ENCODE measurements at regions not wholly inside any gene's neighbourhood (a gene's known extent, or its start where the extent isn't known, plus 50 kb on each side); places are given as distances from the start of the nearest gene placed in this dataset.

- Mint-ChIP-seq H3K4me3 (no peak overlapping the region), H3K4me1 (no peaks in the 10 kb centered on the region), H3K9me3 (peaks cover 0 to 10% (median 0%) of the 10 kb centered on the region in 9 donors), H3K36me3 (no peaks in the 10 kb centered on the region), H3K27ac (no peak overlapping the region), H3K27me3 (no peaks in the 10 kb centered on the region)
- POLR2A ChIA-PET = no interaction called here
- DNase-seq = no peak
- ATAC-seq = no peak
Measured at GRCh38 chr5:120260651-120261050, 203.4 kb upstream of the PRR16 start.

GRCh38 chr5:120270498-120270897 is 193.6 kb upstream of the PRR16 start:
- peaks cover 0 to 24% (median 4%) of the 10 kb centered on the region in 9 donors for H3K9me3 Mint-ChIP-seq
- no peaks in the 10 kb centered on the region for H3K4me1 Mint-ChIP-seq
- peaks cover 0 to 4% (median 0%) of the 10 kb centered on the region in 5 donors for H3K27me3 Mint-ChIP-seq
- DNase-seq (no peak), ATAC-seq (no peak)
- H3K27ac Mint-ChIP-seq = no peak overlapping the region
- POLR2A ChIA-PET = no interaction called here
- H3K4me3 Mint-ChIP-seq = no peak overlapping the region
- H3K36me3 Mint-ChIP-seq = no peaks in the 10 kb centered on the region

- no peak overlapping the region for H3K27ac Mint-ChIP-seq
- peaks cover 0 to 1% (median 0%) of the 10 kb centered on the region in 9 donors for H3K9me3 Mint-ChIP-seq
- POLR2A ChIA-PET = no interaction called here
- no peaks in the 10 kb centered on the region for H3K36me3 Mint-ChIP-seq
- H3K4me3 Mint-ChIP-seq = no peak overlapping the region
- H3K27me3 Mint-ChIP-seq = no peaks in the 10 kb centered on the region
- H3K4me1 Mint-ChIP-seq = no peaks in the 10 kb centered on the region
- ATAC-seq = no peak
- no peak for DNase-seq
Measured at GRCh38 chr5:120293796-120294195, 170.3 kb upstream of the PRR16 start.

- H3K27ac Mint-ChIP-seq = no peak overlapping the region
- H3K36me3 Mint-ChIP-seq = no peaks in the 10 kb centered on the region
- no peak overlapping the region for H3K4me3 Mint-ChIP-seq
- no peak for ATAC-seq
- POLR2A ChIA-PET = no interaction called here
- no peaks in the 10 kb centered on the region for H3K4me1 Mint-ChIP-seq
- H3K27me3 Mint-ChIP-seq = no peaks in the 10 kb centered on the region
- no peak for DNase-seq
- peaks cover 0 to 3% (median 0%) of the 10 kb centered on the region in 9 donors for H3K9me3 Mint-ChIP-seq
Measured at GRCh38 chr5:120297616-120298015, 166.5 kb upstream of the PRR16 start.

- no peaks in the 10 kb centered on the region for H3K36me3 Mint-ChIP-seq
- no peak overlapping the region for H3K4me3 Mint-ChIP-seq
- DNase-seq = no peak
- POLR2A ChIA-PET = no interaction called here
- H3K27ac Mint-ChIP-seq = no peak overlapping the region
- H3K4me1 Mint-ChIP-seq = no peaks in the 10 kb centered on the region
- no peaks in the 10 kb centered on the region for H3K27me3 Mint-ChIP-seq
- no peak for ATAC-seq
- H3K9me3 Mint-ChIP-seq = peaks cover 0 to 3% (median 0%) of the 10 kb centered on the region in 9 donors
Measured at GRCh38 chr5:120298981-120299380, 165.1 kb upstream of the PRR16 start.

- Mint-ChIP-seq H3K27ac (no peak overlapping the region), H3K27me3 (no peaks in the 10 kb centered on the region), H3K4me1 (no peaks in the 10 kb centered on the region), H3K4me3 (no peak overlapping the region), H3K36me3 (no peaks in the 10 kb centered on the region), H3K9me3 (peaks cover 0 to 7% (median 0%) of the 10 kb centered on the region in 9 donors)
- ATAC-seq (no peak), DNase-seq (no peak)
- POLR2A ChIA-PET = no interaction called here
Measured at GRCh38 chr5:120304663-120305062, 159.4 kb upstream of the PRR16 start.

- no peak for ATAC-seq
- no peaks in the 10 kb centered on the region for H3K27me3 Mint-ChIP-seq
- no peak overlapping the region for H3K27ac Mint-ChIP-seq
- DNase-seq = no peak
- peaks cover 0 to 5% (median 0%) of the 10 kb centered on the region in 9 donors for H3K9me3 Mint-ChIP-seq
- H3K36me3 Mint-ChIP-seq = no peaks in the 10 kb centered on the region
- no peak overlapping the region for H3K4me3 Mint-ChIP-seq
- H3K4me1 Mint-ChIP-seq = no peaks in the 10 kb centered on the region
- POLR2A ChIA-PET = no interaction called here
Measured at GRCh38 chr5:120306303-120306702, 157.8 kb upstream of the PRR16 start.

- DNase-seq (no peak), ATAC-seq (no peak)
- no peaks in the 10 kb centered on the region for H3K27me3 Mint-ChIP-seq
- peaks cover 0 to 4% (median 0%) of the 10 kb centered on the region in 3 donors for H3K36me3 Mint-ChIP-seq
- H3K4me3 Mint-ChIP-seq = no peak overlapping the region
- H3K9me3 Mint-ChIP-seq = peaks cover 0 to 31% (median 5%) of the 10 kb centered on the region in 9 donors
- no peaks in the 10 kb centered on the region for H3K4me1 Mint-ChIP-seq
- POLR2A ChIA-PET = no interaction called here
- H3K27ac Mint-ChIP-seq = no peak overlapping the region
Measured at GRCh38 chr5:120314191-120314590, 149.9 kb upstream of the PRR16 start.

- POLR2A ChIA-PET = no interaction called here
- H3K27ac Mint-ChIP-seq = no peak overlapping the region
- no peak overlapping the region for H3K4me3 Mint-ChIP-seq
- no peaks in the 10 kb centered on the region for H3K4me1 Mint-ChIP-seq
- no peaks in the 10 kb centered on the region for H3K27me3 Mint-ChIP-seq
- H3K36me3 Mint-ChIP-seq = no peaks in the 10 kb centered on the region
- no peak for ATAC-seq
- peaks cover 0 to 8% (median 3%) of the 10 kb centered on the region in 9 donors for H3K9me3 Mint-ChIP-seq
- no peak for DNase-seq
Measured at GRCh38 chr5:120320626-120321025, 143.5 kb upstream of the PRR16 start.

GRCh38 chr5:120326651-120327050 is 137.4 kb upstream of the PRR16 start:
- Mint-ChIP-seq H3K27ac (no peak overlapping the region), H3K9me3 (peaks cover 0 to 14% (median 0%) of the 10 kb centered on the region in 9 donors), H3K4me1 (no peaks in the 10 kb centered on the region), H3K36me3 (no peaks in the 10 kb centered on the region), H3K4me3 (no peak overlapping the region), H3K27me3 (no peaks in the 10 kb centered on the region)
- ATAC-seq (no peak), DNase-seq (no peak)
- POLR2A ChIA-PET = no interaction called here

GRCh38 chr5:120327180-120327579 is 136.9 kb upstream of the PRR16 start:
- Mint-ChIP-seq H3K27ac (no peak overlapping the region), H3K4me3 (no peak overlapping the region), H3K4me1 (no peaks in the 10 kb centered on the region), H3K27me3 (no peaks in the 10 kb centered on the region), H3K9me3 (peaks cover 0 to 14% (median 0%) of the 10 kb centered on the region in 9 donors), H3K36me3 (no peaks in the 10 kb centered on the region)
- DNase-seq (no peak), ATAC-seq (no peak)
- POLR2A ChIA-PET = no interaction called here

- POLR2A ChIA-PET = no interaction called here
- H3K27me3 Mint-ChIP-seq = no peaks in the 10 kb centered on the region
- H3K4me1 Mint-ChIP-seq = no peaks in the 10 kb centered on the region
- no peaks in the 10 kb centered on the region for H3K36me3 Mint-ChIP-seq
- peaks cover 0 to 14% (median 0%) of the 10 kb centered on the region in 9 donors for H3K9me3 Mint-ChIP-seq
- no peak overlapping the region for H3K27ac Mint-ChIP-seq
- no peak overlapping the region for H3K4me3 Mint-ChIP-seq
- DNase-seq (no peak), ATAC-seq (no peak)
Measured at GRCh38 chr5:120329095-120329494, 135.0 kb upstream of the PRR16 start.

- H3K4me1 Mint-ChIP-seq = no peaks in the 10 kb centered on the region
- H3K9me3 Mint-ChIP-seq = peaks cover 0 to 14% (median 0%) of the 10 kb centered on the region in 9 donors
- no peak overlapping the region for H3K27ac Mint-ChIP-seq
- H3K4me3 Mint-ChIP-seq = no peak overlapping the region
- ATAC-seq (no peak), DNase-seq (no peak)
- no peaks in the 10 kb centered on the region for H3K27me3 Mint-ChIP-seq
- no peaks in the 10 kb centered on the region for H3K36me3 Mint-ChIP-seq
- POLR2A ChIA-PET = no interaction called here
Measured at GRCh38 chr5:120330558-120330957, 133.5 kb upstream of the PRR16 start.

- Mint-ChIP-seq H3K9me3 (peaks cover 0 to 8% (median 0%) of the 10 kb centered on the region in 9 donors), H3K27ac (no peak overlapping the region), H3K4me3 (no peak overlapping the region), H3K36me3 (no peaks in the 10 kb centered on the region), H3K4me1 (no peaks in the 10 kb centered on the region), H3K27me3 (peaks cover 0 to 2% (median 0%) of the 10 kb centered on the region in 5 donors)
- no peak for DNase-seq
- ATAC-seq = no peak
- POLR2A ChIA-PET = no interaction called here
Measured at GRCh38 chr5:120344181-120344580, 119.9 kb upstream of the PRR16 start.

Measured in naive thymus-derived CD8-positive, alpha-beta T cell (primary cell).